GM12878 (cell line): ENCODE measurements at regions not wholly inside any gene's neighbourhood (a gene's known extent, or its start where the extent isn't known, plus 50 kb on each side); places are given as distances from the start of the nearest gene placed in this dataset.

Source experiments
- ATAC-seq: fragments of 200-7000 bp; cut with Tn5 transposase; 3 replicates; pipeline ENCODE4 v1.9.1; 2020; ENCODE audit warnings: mild to moderate bottlenecking, moderate library complexity
- BruUV-seq: library from RNA; stranded (reverse); fragments of 400-500 nt; replicated peaks from 2 replicates; lab custom pipeline; 2021; lab: Mats Ljungman, UMichigan
- CTCF ChIA-PET: fragments of 300-600 bp; sonication (Branson Sonifier 250); formaldehyde crosslinking; extraction: SDS; loops from one replicate; lab custom pipeline; 2021; ENCODE audit warnings: inconsistent platforms; lab: Yijun Ruan, JAX
- POLR2A ChIA-PET: fragments of 350-600 bp; formaldehyde crosslinking; extraction: SDS; loops from one replicate; lab custom pipeline; 2021; ENCODE audit warnings: inconsistent platforms; lab: Charles Lee
- RAD21 ChIA-PET: fragments of 300-600 bp; sonication (Branson Sonifier 250); formaldehyde crosslinking; loops from one replicate; lab custom pipeline; 2023; ENCODE audit warnings: antibody characterized with exemption; ENCODE audit not compliant: unreplicated experiment; lab: Charles Lee
- SMC1A ChIA-PET: fragments of 300-600 bp; sonication (Branson Sonifier 250); formaldehyde crosslinking; loops from one replicate; lab custom pipeline; 2023; ENCODE audit not compliant: unreplicated experiment, uncharacterized antibody; lab: Charles Lee
- DNase-seq: peaks from one replicate; pipeline ENCODE4 v3.0.0-alpha.2; 2011; ENCODE audit warnings: low read depth, low spot score
- FAIRE-seq: peaks from 3 replicates; lab custom pipeline; 2011; peaks lifted over from hg19 to GRCh38; lab: Jason Lieb, UNC
- H2AFZ ChIP-seq: 2 replicates; pipeline ENCODE4 v1.6.0; 2011; ENCODE audit warnings: low read depth, low read length, control low read depth; ENCODE audit not compliant: control insufficient read depth
- H3K27ac ChIP-seq: 2 replicates; pipeline ENCODE4 v1.5.1; 2011; ENCODE audit warnings: control low read depth; ENCODE audit not compliant: control insufficient read depth, insufficient read depth
- H3K27me3 ChIP-seq, 2 experiments: replicated peaks in 1 of 2; 2 replicates each; pipeline versions ENCODE4 v1.6.0 to v1.6.1; 2011; ENCODE audit warnings: low read length in 1 of 2; ENCODE audit not compliant: control insufficient read depth in 2 of 2, insufficient read depth in 2 of 2
- H3K36me3 ChIP-seq, 2 experiments: 2 replicates each; pipeline ENCODE4 v1.5.1; 2011; ENCODE audit warnings: low read length in 1 of 2; ENCODE audit not compliant: control insufficient read depth in 2 of 2, insufficient read depth in 2 of 2
- H3K4me1 ChIP-seq: 2 replicates; pipeline ENCODE4 v1.6.1; 2011; ENCODE audit warnings: mild to moderate bottlenecking, low read length, moderate library complexity, mixed read lengths; ENCODE audit not compliant: control insufficient read depth, insufficient read depth
- H3K4me2 ChIP-seq: 2 replicates; pipeline ENCODE4 v1.6.0; 2011; ENCODE audit warnings: control low read depth; ENCODE audit not compliant: control insufficient read depth, insufficient read depth
- H3K4me3 ChIP-seq: fragments of 200-600 bp; sonication (generic); 2 replicates; pipeline ENCODE4 v1.5.1; 2016
- H3K79me2 ChIP-seq: 2 replicates; pipeline ENCODE4 v1.6.0; 2011; ENCODE audit warnings: low read length; ENCODE audit not compliant: control insufficient read depth, insufficient read depth
- H3K9ac ChIP-seq: 2 replicates; pipeline ENCODE4 v1.8.0; 2011; ENCODE audit warnings: low read length, control low read depth, mixed read lengths; ENCODE audit not compliant: control insufficient read depth, insufficient read depth
- H3K9me3 ChIP-seq: replicated peaks from 3 replicates; pipeline ENCODE4 v1.5.1; 2011; ENCODE audit warnings: mild to moderate bottlenecking, low read length; ENCODE audit not compliant: control insufficient read depth, insufficient read depth
- H4K20me1 ChIP-seq: 2 replicates; pipeline ENCODE4 v1.6.0; 2011; ENCODE audit not compliant: control insufficient read depth, insufficient read depth
- CEBPB ChIP-seq, 2 experiments: fragments of 150-350 bp in 1 of 2; IDR thresholded peaks; 2 replicates each; pipeline ENCODE4 v1.6.1; 2012 to 2014; ENCODE audit warnings: low read depth in 2 of 2, low read length in 2 of 2, borderline replicate concordance in 1 of 2, inconsistent platforms in 1 of 2
- ESRRA ChIP-seq: IDR thresholded peaks from 2 replicates; pipeline ENCODE4 v1.6.1; 2012; ENCODE audit warnings: mild to moderate bottlenecking, low read length, improper control_type of control experiment
- MEF2B ChIP-seq: fragments of 450-650 bp; IDR thresholded peaks from 2 replicates; pipeline ENCODE4 v1.6.1; 2018; ENCODE audit warnings: mild to moderate bottlenecking, moderate library complexity; ENCODE audit not compliant: partially characterized antibody, poor library complexity, severe bottlenecking
- MXI1 ChIP-seq: fragments of 150-350 bp; IDR thresholded peaks from 2 replicates; pipeline ENCODE4 v1.6.1; 2011; ENCODE audit warnings: low read depth, mild to moderate bottlenecking, inconsistent platforms, low read length, improper control_type of control experiment
- TBL1XR1 ChIP-seq: IDR thresholded peaks from 2 replicates; pipeline ENCODE4 v1.6.1; 2012; ENCODE audit warnings: low read depth, low read length, improper control_type of control experiment
- WGBS: methylation state at CpG from one replicate; pipeline ENCODE4 v1.1.6; 2016; ENCODE audit warnings: low lambda C conversion rate; ENCODE audit not compliant: insufficient replicate concordance, insufficient coverage; ENCODE audit errors: missing lambda C conversion rate; 5-methylcytosine and 5-hydroxymethylcytosine counted together
- in situ Hi-C: fragments of 300-500 bp; cut with MboI; formaldehyde crosslinking; loops from 9 replicates; pipeline ENCODE4 v1.14.3; 2018; ENCODE audit warnings: mixed read lengths
- intact Hi-C: fragments of 100-400 bp; cut with micrococcal nuclease; formaldehyde crosslinking; loops from one replicate; pipeline ENCODE4 v1.14.2; 2022; ENCODE audit not compliant: unreplicated experiment
- TF ChIP-seq, protein P1 (sequence below): fragments of 450-650 bp; IDR thresholded peaks from 2 replicates; pipeline ENCODE4 v1.6.1; 2016; ENCODE audit warnings: mild to moderate bottlenecking, moderate library complexity, borderline replicate concordance

DNA sequence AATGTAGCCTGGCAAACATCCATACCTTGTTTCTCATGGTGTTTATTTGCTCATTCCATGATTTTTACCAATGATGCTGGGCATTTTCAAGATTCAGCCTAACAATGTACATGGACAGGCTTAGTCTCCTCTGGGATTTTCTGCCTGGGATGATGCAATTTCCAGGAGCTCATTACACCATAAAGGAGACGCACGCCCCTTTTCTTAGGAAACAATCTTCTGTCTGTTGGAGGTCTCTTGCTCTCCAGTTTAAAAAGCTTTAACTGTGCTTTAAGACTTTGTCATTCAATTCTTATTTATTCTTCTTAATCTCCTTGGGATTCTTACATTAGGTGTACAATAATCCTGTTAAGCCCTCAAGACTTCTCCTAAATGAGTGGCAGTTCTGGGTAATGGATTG is 150.3 kb upstream of the NRP1 start:
- CTCF ChIA-PET, result no interaction called here
- no TSS peak for BruUV-seq
- 92% methylated on average over 2 of the region's 2 CpGs for WGBS

DNA sequence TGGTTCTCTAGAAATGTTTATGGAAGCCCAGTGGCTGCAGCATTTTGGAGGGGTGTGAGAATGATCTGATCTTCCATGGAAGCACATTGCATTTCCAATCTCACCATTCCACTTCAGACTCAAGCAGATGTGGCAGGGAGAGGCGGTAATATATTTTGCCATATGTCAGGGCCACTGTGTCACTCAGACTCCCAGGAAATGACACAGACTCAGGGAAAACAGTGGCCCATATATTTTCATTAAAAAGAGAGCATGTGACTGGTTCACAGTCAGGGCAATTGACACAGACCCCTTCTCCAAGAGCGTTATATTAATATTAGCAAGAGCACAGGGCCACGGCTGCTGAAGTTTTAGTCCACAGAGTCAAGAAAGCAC is 149.3 kb upstream of the NRP1 start:
- Histone ChIP-seq H3K4me2 (no peak overlapping the region), H3K4me3 (no peak overlapping the region), H3K9ac (no peak overlapping the region), H3K9me3 (no peaks in the 10 kb centered on the region), H3K27ac (no peak overlapping the region), H3K27me3 (no peaks in the 10 kb centered on the region), H3K79me2 (no peaks in the 10 kb centered on the region), H3K4me1 (no peaks in the 10 kb centered on the region), H3K36me3 (no peaks in the 10 kb centered on the region), H4K20me1 (no peaks in the 10 kb centered on the region), H2AFZ (no peak overlapping the region)
- no TSS peak for BruUV-seq
- TF ChIP-seq MEF2B (no peak), ESRRA (no peak), MXI1 (no peak), TBL1XR1 (no peak), CEBPB (IDR thresholded peaks at IDR 0.05; ENCODE audit: borderline replicate concordance in 1 of 2, low read depth in 2 of 2, low read length in 2 of 2) (no peak)
- TF ChIP-seq, protein P1, sequence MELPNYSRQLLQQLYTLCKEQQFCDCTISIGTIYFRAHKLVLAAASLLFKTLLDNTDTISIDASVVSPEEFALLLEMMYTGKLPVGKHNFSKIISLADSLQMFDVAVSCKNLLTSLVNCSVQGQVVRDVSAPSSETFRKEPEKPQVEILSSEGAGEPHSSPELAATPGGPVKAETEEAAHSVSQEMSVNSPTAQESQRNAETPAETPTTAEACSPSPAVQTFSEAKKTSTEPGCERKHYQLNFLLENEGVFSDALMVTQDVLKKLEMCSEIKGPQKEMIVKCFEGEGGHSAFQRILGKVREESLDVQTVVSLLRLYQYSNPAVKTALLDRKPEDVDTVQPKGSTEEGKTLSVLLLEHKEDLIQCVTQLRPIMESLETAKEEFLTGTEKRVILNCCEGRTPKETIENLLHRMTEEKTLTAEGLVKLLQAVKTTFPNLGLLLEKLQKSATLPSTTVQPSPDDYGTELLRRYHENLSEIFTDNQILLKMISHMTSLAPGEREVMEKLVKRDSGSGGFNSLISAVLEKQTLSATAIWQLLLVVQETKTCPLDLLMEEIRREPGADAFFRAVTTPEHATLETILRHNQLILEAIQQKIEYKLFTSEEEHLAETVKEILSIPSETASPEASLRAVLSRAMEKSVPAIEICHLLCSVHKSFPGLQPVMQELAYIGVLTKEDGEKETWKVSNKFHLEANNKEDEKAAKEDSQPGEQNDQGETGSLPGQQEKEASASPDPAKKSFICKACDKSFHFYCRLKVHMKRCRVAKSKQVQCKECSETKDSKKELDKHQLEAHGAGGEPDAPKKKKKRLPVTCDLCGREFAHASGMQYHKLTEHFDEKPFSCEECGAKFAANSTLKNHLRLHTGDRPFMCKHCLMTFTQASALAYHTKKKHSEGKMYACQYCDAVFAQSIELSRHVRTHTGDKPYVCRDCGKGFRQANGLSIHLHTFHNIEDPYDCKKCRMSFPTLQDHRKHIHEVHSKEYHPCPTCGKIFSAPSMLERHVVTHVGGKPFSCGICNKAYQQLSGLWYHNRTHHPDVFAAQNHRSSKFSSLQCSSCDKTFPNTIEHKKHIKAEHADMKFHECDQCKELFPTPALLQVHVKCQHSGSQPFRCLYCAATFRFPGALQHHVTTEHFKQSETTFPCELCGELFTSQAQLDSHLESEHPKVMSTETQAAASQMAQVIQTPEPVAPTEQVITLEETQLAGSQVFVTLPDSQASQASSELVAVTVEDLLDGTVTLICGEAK, result no peak
- DNase-seq, result no peak
- WGBS, result 62% methylated on average over 3 of the region's 3 CpGs
- FAIRE-seq, result no peak
- intact Hi-C loops, result no loop called here
- ChIA-PET CTCF (interaction anchor here (1.0 kb wide), 1 partner anchor 24 kb away, joined by 3 read pairs; no protein-coding TSS in a partner anchor), SMC1A (interaction anchor here (0.8 to 4.3 kb wide), 7 partner anchors 11 to 152 kb away, joined by 3 to 19 read pairs (median 4); no protein-coding TSS in a partner anchor), POLR2A (no interaction called here), RAD21 (interaction anchor here (2.9 kb wide), 1 partner anchor 24 kb away, joined by 16 read pairs; no protein-coding TSS in a partner anchor)
- in situ Hi-C loops, result no loop called here
- no peak for ATAC-seq

More for the DNA sequence above, 150.3 kb upstream of the NRP1 start:
- DNase-seq (no peak), ATAC-seq (no peak), FAIRE-seq (no peak)
- no peak overlapping the region for H3K4me3 ChIP-seq
- no peaks in the 10 kb centered on the region for H4K20me1 ChIP-seq
- H3K4me2 ChIP-seq, result no peak overlapping the region
- SMC1A ChIA-PET, result interaction anchor here (1.7 to 4.3 kb wide), 3 partner anchors 12 to 153 kb away, joined by 4 to 19 read pairs (median 4); no protein-coding TSS in a partner anchor
- no peaks in the 10 kb centered on the region for H3K4me1 ChIP-seq
- no peaks in the 10 kb centered on the region for H3K27me3 ChIP-seq
- H3K79me2 ChIP-seq, result no peaks in the 10 kb centered on the region
- no peak overlapping the region for H3K9ac ChIP-seq
- no peak overlapping the region for H2AFZ ChIP-seq
- intact Hi-C loops, result no loop called here
- POLR2A ChIA-PET, result interaction anchor here (0.7 to 0.8 kb wide), 2 partner anchors 8 to 71 kb away, joined by 3 to 4 read pairs; no protein-coding TSS in a partner anchor
- in situ Hi-C loops, result no loop called here
- no peaks in the 10 kb centered on the region; the same call in 2 of the 3 replicates for H3K9me3 ChIP-seq
- H3K27ac ChIP-seq, result no peak overlapping the region
- no peaks in the 10 kb centered on the region for H3K36me3 ChIP-seq
- no peak for TF ChIP-seq MXI1
- RAD21 ChIA-PET, result interaction anchor here (1.8 to 2.9 kb wide), 2 partner anchors 22 to 23 kb away, joined by 6 to 16 read pairs; no protein-coding TSS in a partner anchor
